GM12875 (cell line): ENCODE measurements at regions not wholly inside any gene's neighbourhood (a gene's known extent, or its start where the extent isn't known, plus 50 kb on each side); places are given as distances from the start of the nearest gene placed in this dataset.

ENCODE experiments used
- H3K4me3 ChIP-seq: one replicate; pipeline ENCODE4 v1.5.1; 2011; ENCODE audit warnings: low read depth, low read length, control low read depth
- TF ChIP-seq, protein P1 (sequence below): IDR thresholded peaks from 2 replicates; pipeline ENCODE4 v1.5.1; 2011; ENCODE audit warnings: low read depth, mild to moderate bottlenecking, control low read depth, inconsistent platforms, low read length, moderate library complexity, borderline replicate concordance; ENCODE audit not compliant: insufficient read depth

DNA sequence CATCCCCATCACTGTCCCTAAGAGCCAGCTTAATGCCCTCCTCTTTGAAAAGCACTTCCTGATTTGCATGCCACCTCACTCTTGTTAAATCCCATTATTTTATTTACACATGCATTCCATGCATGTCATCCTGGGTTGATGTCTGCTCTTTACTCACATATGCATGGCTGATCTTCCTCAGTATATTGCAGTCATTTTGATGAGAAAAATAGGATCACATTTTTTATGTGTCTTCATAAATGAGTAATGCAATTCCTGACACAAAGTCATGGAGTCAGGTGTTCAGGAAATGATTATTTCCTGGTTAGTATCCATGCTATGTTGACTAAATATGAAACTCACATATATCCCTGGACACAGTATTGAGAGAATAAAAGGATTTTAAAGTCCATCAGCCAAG lies 204.7 kb downstream of the SLIT2 start:
- TF ChIP-seq, protein P1, sequence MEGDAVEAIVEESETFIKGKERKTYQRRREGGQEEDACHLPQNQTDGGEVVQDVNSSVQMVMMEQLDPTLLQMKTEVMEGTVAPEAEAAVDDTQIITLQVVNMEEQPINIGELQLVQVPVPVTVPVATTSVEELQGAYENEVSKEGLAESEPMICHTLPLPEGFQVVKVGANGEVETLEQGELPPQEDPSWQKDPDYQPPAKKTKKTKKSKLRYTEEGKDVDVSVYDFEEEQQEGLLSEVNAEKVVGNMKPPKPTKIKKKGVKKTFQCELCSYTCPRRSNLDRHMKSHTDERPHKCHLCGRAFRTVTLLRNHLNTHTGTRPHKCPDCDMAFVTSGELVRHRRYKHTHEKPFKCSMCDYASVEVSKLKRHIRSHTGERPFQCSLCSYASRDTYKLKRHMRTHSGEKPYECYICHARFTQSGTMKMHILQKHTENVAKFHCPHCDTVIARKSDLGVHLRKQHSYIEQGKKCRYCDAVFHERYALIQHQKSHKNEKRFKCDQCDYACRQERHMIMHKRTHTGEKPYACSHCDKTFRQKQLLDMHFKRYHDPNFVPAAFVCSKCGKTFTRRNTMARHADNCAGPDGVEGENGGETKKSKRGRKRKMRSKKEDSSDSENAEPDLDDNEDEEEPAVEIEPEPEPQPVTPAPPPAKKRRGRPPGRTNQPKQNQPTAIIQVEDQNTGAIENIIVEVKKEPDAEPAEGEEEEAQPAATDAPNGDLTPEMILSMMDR = no peak

GRCh38 chr4:20462426-20463175 lies 210.9 kb downstream of the SLIT2 start:
- TF ChIP-seq, protein P1 = no peak
- no peak overlapping the region for H3K4me3 ChIP-seq

More for the DNA sequence above, 204.7 kb downstream of the SLIT2 start:
- no peak overlapping the region for H3K4me3 ChIP-seq

- TF ChIP-seq, protein P1 = no peak
- H3K4me3 ChIP-seq = no peak overlapping the region
Observed at GRCh38 chr4:20463176-20463430, 211.4 kb downstream of the SLIT2 start.

DNA sequence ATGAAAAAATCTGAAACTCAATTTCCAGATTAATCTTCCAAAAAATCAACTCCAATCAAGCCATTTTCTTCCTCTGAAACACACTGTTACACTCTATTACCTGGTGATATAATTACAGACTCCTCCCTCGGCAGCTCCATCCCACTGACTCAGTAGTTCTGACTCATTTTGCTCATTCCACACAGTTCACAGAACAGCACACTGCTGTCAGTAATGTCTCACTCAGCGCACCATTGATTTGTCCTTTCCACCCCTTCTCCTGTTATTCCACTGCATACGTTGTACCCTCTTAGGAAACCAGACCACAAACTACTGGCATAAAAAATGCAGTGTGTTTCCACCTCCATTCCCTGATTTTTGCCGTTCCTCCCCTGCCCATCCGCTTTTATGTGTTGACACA lies 212.7 kb downstream of the SLIT2 start:
- TF ChIP-seq, protein P1 = no peak
- no peak overlapping the region for H3K4me3 ChIP-seq

GRCh38 chr4:20474119-20474518 lies 222.4 kb downstream of the SLIT2 start:
- TF ChIP-seq, protein P1 = no peak
- H3K4me3 ChIP-seq = no peak overlapping the region

DNA sequence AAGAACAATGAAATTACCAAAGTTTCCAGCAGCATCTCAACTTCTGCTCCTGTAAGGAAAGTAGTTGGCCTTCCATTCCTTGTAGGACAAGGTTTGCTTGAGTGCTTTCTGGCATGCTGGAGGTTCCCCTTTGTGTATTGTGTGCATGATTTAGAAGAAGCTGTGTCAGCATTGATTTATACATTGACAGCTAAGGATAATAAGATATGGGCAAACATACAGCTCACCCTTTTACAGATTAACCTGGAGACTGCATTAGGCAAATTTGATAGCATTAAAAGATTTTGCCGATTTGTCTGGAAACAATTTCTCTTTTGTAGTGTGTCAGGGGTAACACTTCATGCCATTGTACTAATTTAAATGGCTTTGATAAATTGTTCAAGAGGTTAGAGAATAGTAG lies 221.8 kb upstream of the PACRGL start:
- TF ChIP-seq, protein P1 = no peak
- H3K4me3 ChIP-seq = no peak overlapping the region

- TF ChIP-seq, protein P1 = no peak
- H3K4me3 ChIP-seq = no peak overlapping the region
Observed at GRCh38 chr4:20480165-20480947, 219.9 kb upstream of the PACRGL start.
